ENCODE measurements at regions not wholly inside any gene's neighbourhood (a gene's known extent, or its start where the extent isn't known, plus 50 kb on each side); places are given as distances from the start of the nearest gene placed in this dataset.

DNA sequence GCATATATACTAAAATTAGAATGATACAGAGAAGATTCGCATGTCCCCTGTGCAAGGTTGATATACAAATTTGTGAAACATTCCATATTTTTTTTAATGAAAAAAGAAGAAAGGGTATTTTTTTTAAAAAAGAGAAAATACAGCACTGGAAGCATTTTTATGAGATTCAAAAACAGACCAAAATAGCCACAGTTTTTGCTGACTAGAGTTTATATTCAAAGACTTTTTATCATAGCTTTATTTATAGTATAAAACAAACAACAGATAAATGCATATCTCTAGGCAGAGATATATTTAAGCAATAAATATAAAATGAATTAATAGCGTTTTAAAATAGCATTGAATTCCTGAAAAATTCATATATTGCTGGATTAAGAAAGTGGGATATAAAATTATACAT, 436.5 kb upstream of the ACVR2A start:
- TF ChIP-seq, protein P1, sequence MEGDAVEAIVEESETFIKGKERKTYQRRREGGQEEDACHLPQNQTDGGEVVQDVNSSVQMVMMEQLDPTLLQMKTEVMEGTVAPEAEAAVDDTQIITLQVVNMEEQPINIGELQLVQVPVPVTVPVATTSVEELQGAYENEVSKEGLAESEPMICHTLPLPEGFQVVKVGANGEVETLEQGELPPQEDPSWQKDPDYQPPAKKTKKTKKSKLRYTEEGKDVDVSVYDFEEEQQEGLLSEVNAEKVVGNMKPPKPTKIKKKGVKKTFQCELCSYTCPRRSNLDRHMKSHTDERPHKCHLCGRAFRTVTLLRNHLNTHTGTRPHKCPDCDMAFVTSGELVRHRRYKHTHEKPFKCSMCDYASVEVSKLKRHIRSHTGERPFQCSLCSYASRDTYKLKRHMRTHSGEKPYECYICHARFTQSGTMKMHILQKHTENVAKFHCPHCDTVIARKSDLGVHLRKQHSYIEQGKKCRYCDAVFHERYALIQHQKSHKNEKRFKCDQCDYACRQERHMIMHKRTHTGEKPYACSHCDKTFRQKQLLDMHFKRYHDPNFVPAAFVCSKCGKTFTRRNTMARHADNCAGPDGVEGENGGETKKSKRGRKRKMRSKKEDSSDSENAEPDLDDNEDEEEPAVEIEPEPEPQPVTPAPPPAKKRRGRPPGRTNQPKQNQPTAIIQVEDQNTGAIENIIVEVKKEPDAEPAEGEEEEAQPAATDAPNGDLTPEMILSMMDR (conservative IDR thresholded peaks at IDR 0.05) = no peak
- Histone ChIP-seq H3K23me2 (ENCODE audit: insufficient read length, low read depth, low read length, poor library complexity, severe bottlenecking) (no peaks in the 10 kb centered on the region), H3K9me3 (ENCODE audit: control insufficient read depth, low read depth, low read length) (no peaks in the 10 kb centered on the region), H3K23ac (ENCODE audit: insufficient read length, low read depth, low read length) (no peak overlapping the region), H3K18ac (ENCODE audit: insufficient read length, low read depth, low read length) (no peak overlapping the region), H3T11ph (ENCODE audit: low read length) (no peak overlapping the region), H2BK120ac (ENCODE audit: low read depth, low read length, poor library complexity, severe bottlenecking) (no peak overlapping the region), H4K91ac (ENCODE audit: insufficient read length, low read depth, low read length) (no peak overlapping the region), H3K9ac (ENCODE audit: extremely low read depth, insufficient read length, low read length) (no peak overlapping the region), H3K4me2 (ENCODE audit: insufficient read depth, insufficient read length, low read length) (no peak overlapping the region), H3K14ac (ENCODE audit: insufficient read depth, low read length) (no peak overlapping the region), H2AFZ (ENCODE audit: low read length) (no peak overlapping the region), H3K79me1 (ENCODE audit: insufficient read depth, low read depth, low read length, poor library complexity, severe bottlenecking) (no peaks in the 10 kb centered on the region), H2BK15ac (ENCODE audit: low read depth, low read length) (no peak overlapping the region), H4K8ac (replicated peaks; ENCODE audit: insufficient read length, low read depth, low read length) (no peak overlapping the region), H3K4me1 (ENCODE audit: insufficient read depth, low read length) (no peaks in the 10 kb centered on the region), H3K27me3 (ENCODE audit: insufficient read depth, low read length) (no peaks in the 10 kb centered on the region), H3K79me2 (ENCODE audit: insufficient read depth, low read length) (no peaks in the 10 kb centered on the region), H2BK12ac (ENCODE audit: insufficient read length, low read depth, low read length) (no peak overlapping the region), H2BK5ac (ENCODE audit: insufficient read length, low read length) (no peak overlapping the region), H3K56ac (ENCODE audit: insufficient read length, low read depth, low read length) (no peak overlapping the region), H3K27ac (ENCODE audit: insufficient read length, low read depth, low read length) (no peak overlapping the region), H3K4ac (ENCODE audit: low read depth, low read length) (no peak overlapping the region), H4K20me1 (ENCODE audit: control insufficient read depth, insufficient read depth, insufficient read length) (no peaks in the 10 kb centered on the region), H4K5ac (ENCODE audit: insufficient read length, low read depth, low read length) (no peak overlapping the region), H2AK5ac (ENCODE audit: insufficient read length, low read length) (no peak overlapping the region), H2BK20ac (ENCODE audit: low read depth, low read length, poor library complexity, severe bottlenecking) (no peak overlapping the region)
- Mint-ChIP-seq H3K4me3 (no peak overlapping the region), H3K9me3 (peaks cover 8 to 14% of the 10 kb centered on the region in 2 experiments; a peak in 4 of 5 replicates), H3K36me3 (ENCODE audit: insufficient read depth in 1 of 3, low read depth in 3 of 3) (peaks cover 1 to 8% (median 4%) of the 10 kb centered on the region in 3 experiments; a peak in 4 of 7 replicates), H3K27ac (no peak overlapping the region), H3K4me1 (no peaks in the 10 kb centered on the region), H3K27me3 (ENCODE audit: low read depth) (no peaks in the 10 kb centered on the region)
- WGBS (ENCODE audit: extremely low coverage, insufficient read length, low lambda C conversion rate) = no CpG with 5 or more reads among the region's 2 CpGs
- DNase-seq = no peak
